Cerebellar cortex (tissue), 1 donor: ENCODE measurements at regions not wholly inside any gene's neighbourhood (a gene's known extent, or its start where the extent isn't known, plus 50 kb on each side); places are given as distances from the start of the nearest gene placed in this dataset.

Experiments used
- DNase-seq: peaks from one replicate; pipeline ENCODE4 v3.0.0-alpha.2; 2015; ENCODE audit warnings: low spot score

- no peak for DNase-seq
Measured at GRCh38 chr2:46831051-46831868, 84.3 kb downstream of the MCFD2 start.

GRCh38 chr2:46829231-46829995, 86.2 kb downstream of the MCFD2 start:
- no peak for DNase-seq

DNA sequence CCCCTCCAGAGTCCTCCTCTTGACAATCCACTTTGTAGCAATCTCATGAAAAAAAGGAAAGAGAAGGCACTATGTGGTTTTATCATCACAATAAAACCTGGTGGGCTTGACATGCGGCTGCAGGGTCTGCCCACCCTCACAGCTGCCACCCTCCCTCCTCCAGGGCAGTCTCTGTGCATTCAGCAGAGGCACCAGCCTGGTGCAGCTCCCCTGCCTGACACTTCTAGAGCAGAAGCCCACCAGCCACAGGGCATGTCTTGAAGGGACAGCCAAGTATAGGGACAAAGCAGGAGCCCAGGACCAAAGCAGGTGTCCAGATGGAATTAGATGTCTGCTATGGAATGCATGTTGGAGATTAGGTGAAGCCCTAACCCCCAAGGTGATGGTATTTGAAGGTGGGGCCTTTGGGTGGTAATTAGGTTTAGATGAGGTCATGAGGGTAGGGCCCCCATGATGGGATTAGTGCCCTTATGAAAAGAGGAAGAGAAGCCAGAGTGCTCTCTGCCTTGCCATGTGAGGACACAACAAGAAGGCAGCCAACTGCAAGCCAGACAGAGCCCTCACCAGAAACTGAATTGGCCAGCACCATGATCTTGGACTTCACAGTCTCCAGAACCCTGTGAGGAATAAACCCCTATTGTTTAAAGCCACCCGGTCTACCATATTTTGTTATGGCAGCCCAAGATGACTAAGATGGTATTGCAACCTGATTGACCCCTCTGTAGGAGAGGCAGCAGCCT, 86.9 kb downstream of the MCFD2 start:
- no peak for DNase-seq

- no peak for DNase-seq
Measured at GRCh38 chr2:46828135-46828438, 87.5 kb downstream of the MCFD2 start.

DNA sequence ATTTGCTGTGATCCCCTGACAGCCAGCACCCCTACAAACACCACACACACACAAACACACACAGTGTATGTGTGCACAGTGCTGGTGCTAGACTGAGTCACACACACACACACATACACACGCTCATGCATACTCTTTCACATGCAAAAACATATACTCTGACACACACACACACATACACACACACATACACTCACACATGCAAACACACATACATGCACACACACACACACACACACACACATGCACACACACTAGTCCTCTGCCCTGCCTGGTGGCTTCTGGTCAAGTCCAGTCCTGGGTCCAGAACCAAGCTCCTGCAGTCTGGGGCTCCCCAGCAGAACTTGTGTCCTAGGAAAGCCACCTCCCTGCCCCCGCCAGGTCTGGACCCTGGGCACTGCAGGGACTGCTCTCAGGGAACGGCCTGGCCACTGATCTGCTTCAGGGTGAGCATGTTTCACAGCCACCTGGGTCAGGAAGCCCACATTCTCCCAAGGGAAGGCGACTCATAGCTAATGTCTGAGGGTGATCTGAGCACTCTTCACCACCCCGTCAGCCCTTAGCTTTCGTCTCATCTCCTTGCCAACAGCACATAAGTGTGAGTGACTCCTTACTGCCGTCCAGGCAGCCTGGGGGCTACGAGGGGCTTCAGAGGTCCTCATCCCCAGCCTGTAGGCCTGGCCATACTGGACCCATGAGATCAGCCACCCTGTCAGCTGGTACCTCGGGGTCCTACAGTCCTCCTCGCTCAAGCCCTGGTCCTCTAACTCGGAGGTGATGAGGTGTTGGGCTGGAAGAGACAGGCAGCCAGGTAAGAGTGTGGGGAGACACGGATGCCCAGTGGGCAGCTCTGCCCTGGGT, 88.1 kb downstream of the MCFD2 start:
- DNase-seq = no peak

DNA sequence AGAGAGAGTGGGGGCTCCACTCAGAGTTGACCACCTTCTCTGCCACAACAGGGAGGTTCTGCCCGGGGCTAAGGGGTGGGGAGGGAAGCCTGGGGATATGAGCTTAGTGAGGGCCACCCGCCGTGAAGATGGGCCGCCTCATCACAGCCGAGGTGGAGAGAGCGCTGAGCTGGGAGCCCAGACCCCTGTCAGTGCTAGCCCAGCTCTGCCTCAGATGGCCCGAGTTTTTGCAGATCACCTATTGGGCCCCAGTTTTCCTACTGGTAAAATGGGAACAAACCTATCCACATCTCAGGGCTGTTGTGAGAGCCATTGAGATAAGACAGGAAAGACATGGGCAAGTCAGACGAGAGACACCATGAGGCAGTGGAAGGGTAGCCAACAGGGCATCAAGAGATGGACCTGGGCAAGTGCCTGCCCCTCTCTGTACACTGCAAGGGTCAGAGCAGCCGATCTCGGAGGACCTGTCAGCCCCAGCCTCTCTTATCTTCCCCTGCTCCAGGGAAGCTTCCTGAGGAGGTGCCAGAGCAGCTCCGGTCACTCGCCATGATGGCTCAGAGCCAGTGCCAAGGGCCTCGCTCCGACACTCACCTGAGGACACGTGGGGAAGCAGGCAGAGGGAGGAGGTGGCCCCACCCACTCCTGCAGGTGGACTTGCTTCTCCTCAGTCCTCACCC, 88.9 kb downstream of the MCFD2 start:
- DNase-seq = no peak

- DNase-seq = no peak
Measured at GRCh38 chr2:46825939-46826568, 89.6 kb downstream of the MCFD2 start.

- no peak for DNase-seq
Measured at GRCh38 chr2:46825231-46825938, 90.2 kb downstream of the MCFD2 start.

- no peak for DNase-seq
Measured at GRCh38 chr2:46824611-46825010, 91.0 kb downstream of the MCFD2 start.

- DNase-seq = no peak
Measured at GRCh38 chr2:46821600-46821999, 94.0 kb downstream of the MCFD2 start.

GRCh38 chr2:46818819-46819218, 96.8 kb downstream of the MCFD2 start:
- no peak for DNase-seq

- DNase-seq = peak; percentile 96
Measured at GRCh38 chr2:46818141-46818621, 97.4 kb downstream of the MCFD2 start.

DNA sequence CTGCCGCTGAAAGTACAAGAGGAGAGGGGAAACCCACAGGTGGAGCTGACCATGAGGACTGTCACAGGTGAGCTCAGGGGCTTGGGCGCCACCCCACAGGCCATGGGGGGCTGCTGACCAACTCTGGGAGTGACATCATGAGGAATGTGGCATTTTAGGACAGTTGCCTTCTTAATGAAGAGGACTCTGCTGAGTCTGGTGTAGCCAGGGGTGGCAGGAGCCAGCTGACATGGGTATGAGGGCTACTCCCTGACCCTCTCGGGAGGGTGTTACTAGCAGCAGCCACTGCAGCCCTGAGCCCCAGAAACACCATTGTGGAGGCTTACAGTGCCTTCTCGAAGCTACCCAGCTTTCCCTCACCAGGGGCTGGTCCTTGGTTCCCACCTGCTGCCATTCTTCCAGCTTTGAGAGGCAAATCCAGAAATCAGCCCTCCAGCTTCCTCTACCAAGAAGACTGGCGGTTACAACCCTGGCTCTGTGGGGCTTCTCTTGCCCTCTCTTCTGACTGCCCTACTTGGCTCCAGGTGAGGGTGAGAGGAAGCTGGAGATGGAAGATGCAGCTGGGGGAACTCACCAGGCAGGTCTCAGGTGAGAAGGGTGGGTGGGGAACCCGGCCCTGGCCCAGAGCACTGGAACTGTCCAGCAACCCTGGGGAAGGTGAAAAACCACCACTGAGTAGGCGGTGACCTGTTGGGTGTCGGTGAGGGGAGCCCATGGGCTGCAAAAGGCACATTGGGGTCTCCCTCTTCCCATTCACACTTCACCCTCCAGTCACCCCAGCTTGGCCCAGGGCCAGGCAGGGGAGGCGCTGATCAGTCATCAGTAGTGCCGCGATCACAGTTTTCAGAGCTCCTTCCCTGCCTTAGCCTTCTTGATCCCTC, 98.5 kb downstream of the MCFD2 start:
- no peak for DNase-seq

DNA sequence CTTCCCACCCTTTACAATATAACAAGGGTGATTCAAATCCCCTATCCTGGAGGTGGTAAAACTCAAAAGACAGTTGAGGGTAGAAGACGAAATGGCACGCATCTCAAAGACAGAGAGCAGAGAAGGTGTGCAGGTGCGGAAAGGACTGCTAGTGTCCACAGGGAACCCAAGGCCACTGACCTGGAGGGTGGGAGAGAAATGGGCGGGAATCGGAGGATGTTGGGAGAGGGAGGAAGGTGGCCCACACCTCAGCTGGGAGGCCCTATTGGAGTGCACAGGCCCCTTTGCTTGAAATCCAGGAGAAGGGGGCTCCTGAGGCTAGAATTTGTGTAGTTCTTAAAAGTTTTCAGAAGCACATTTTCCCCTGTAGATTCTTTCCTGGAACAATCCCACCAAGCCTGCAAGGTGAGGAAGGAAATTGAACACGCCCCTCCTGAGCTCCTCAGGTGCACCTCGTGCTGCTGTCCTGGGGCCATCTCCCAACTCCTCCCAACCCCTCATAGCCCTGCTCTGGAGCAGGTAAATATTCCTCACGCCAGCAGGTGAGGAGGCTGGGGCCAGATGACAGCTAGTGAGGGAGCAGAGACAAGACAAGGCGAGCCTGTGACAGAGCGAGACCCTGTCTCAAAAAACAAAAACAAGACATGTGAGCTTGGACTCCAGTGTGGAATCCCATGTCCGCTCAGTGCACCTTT, 99.3 kb downstream of the MCFD2 start:
- no peak for DNase-seq

- DNase-seq = no peak
Measured at GRCh38 chr2:46815121-46815802, 100.3 kb downstream of the MCFD2 start.

GRCh38 chr2:46814160-46814961, 101.2 kb downstream of the MCFD2 start:
- DNase-seq = no peak

DNA sequence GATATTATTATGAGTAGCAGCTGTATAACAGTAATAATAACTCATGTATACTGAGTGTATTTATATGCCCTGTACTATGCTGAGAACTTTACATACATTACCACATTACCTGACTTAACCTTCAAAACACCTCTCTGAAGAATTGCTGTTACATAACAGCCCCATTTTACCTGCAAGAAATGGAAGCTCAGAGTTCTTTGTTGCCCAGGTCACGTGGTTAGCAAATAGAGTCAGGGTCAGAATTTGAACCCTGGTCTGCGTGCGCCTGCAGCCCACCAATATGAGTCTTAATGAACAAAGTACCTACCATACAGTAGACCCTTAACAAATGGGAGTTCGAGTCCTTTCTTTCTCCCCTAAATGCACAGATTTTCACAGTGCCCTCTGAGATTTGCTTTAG, 101.9 kb downstream of the MCFD2 start:
- DNase-seq = no peak
